ENCODE measurements at regions not wholly inside any gene's neighbourhood (a gene's known extent, or its start where the extent isn't known, plus 50 kb on each side); places are given as distances from the start of the nearest gene placed in this dataset.

DNA sequence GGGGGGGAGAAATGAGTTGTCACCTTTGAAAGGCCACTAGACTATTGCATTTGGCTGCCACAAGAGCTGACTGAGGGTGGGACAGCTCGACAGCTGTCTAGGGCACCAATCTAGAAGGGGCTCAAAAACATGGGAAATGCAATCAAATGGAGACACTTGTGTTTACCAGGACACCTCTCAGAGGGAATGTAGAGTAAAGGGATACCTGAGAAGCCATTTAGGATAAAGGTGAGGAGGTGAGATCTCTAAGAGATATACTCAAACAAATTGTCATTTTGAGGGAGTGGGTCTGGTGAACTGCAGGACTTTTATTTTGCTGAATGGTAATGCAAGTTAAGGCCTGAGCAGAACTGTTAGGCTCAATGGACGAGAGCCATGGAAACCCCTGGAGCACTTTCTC, 159.8 kb downstream of the DDX1 start:
- TF ChIP-seq, protein P1, sequence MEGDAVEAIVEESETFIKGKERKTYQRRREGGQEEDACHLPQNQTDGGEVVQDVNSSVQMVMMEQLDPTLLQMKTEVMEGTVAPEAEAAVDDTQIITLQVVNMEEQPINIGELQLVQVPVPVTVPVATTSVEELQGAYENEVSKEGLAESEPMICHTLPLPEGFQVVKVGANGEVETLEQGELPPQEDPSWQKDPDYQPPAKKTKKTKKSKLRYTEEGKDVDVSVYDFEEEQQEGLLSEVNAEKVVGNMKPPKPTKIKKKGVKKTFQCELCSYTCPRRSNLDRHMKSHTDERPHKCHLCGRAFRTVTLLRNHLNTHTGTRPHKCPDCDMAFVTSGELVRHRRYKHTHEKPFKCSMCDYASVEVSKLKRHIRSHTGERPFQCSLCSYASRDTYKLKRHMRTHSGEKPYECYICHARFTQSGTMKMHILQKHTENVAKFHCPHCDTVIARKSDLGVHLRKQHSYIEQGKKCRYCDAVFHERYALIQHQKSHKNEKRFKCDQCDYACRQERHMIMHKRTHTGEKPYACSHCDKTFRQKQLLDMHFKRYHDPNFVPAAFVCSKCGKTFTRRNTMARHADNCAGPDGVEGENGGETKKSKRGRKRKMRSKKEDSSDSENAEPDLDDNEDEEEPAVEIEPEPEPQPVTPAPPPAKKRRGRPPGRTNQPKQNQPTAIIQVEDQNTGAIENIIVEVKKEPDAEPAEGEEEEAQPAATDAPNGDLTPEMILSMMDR (IDR thresholded peaks at IDR 0.05) = no peak
- TF ChIP-seq POLR2A (IDR thresholded peaks at IDR 0.05) = no peak

All from body of pancreas (tissue), 4 donors.